GM12874 (cell line): ENCODE measurements at regions not wholly inside any gene's neighbourhood (a gene's known extent, or its start where the extent isn't known, plus 50 kb on each side); places are given as distances from the start of the nearest gene placed in this dataset.

Experiments
- CTCF ChIP-seq: IDR thresholded peaks from 2 replicates; pipeline ENCODE4 v1.5.1; 2011; ENCODE audit warnings: low read depth, mild to moderate bottlenecking, control low read depth, low read length, moderate library complexity; ENCODE audit not compliant: insufficient read depth

GRCh38 chr5:133700251-133700650 is 87.9 kb upstream of the FSTL4 start:
- TF ChIP-seq CTCF = no peak

GRCh38 chr5:133698646-133699526 is 86.5 kb upstream of the FSTL4 start:
- no peak for TF ChIP-seq CTCF

GRCh38 chr5:133698259-133698554 is 85.9 kb upstream of the FSTL4 start:
- no peak for TF ChIP-seq CTCF

- TF ChIP-seq CTCF = no peak
Measured at GRCh38 chr5:133697536-133698258, 85.4 kb upstream of the FSTL4 start.

- TF ChIP-seq CTCF = no peak
Measured at GRCh38 chr5:133696782-133697507, 84.6 kb upstream of the FSTL4 start.

GRCh38 chr5:133696006-133696584 is 83.8 kb upstream of the FSTL4 start:
- no peak for TF ChIP-seq CTCF
